ENCODE measurements at regions not wholly inside any gene's neighbourhood (a gene's known extent, or its start where the extent isn't known, plus 50 kb on each side); places are given as distances from the start of the nearest gene placed in this dataset.

- Histone ChIP-seq H3K27ac (no peak overlapping the region), H3K9ac (ENCODE audit: low read depth in 2 of 2, low read length in 2 of 2) (no peak overlapping the region), H3K36me3 (no peaks in the 10 kb centered on the region), H3K9me3 (no peaks in the 10 kb centered on the region), H3K27me3 (no peaks in the 10 kb centered on the region), H3K4me1 (no peaks in the 10 kb centered on the region), H3K4me3 (no peak overlapping the region)
- DNase-seq, result no peak
- no peak for TF ChIP-seq CTCF (IDR thresholded peaks at IDR 0.05)
- intact Hi-C loops (cut with DNase I), result no loop called here
Observed at GRCh38 chr4:12949719-12950490, 534.2 kb downstream of the RAB28 start.

GRCh38 chr4:12943069-12943468 is 541.1 kb downstream of the RAB28 start:
- intact Hi-C loops (cut with DNase I), result no loop called here
- no peak for TF ChIP-seq CTCF (IDR thresholded peaks at IDR 0.05)

GRCh38 chr4:12933760-12934221 is 550.3 kb downstream of the RAB28 start:
- no peaks in the 10 kb centered on the region for H3K4me1 ChIP-seq
- H3K36me3 ChIP-seq, result no peaks in the 10 kb centered on the region
- no peak for DNase-seq
- TF ChIP-seq CTCF (IDR thresholded peaks at IDR 0.05), result no peak
- no peak overlapping the region for H3K4me3 ChIP-seq
- no peak overlapping the region for H3K27ac ChIP-seq
- no peaks in the 10 kb centered on the region for H3K9me3 ChIP-seq
- no peak overlapping the region for H3K9ac ChIP-seq (ENCODE audit: low read depth in 2 of 2, low read length in 2 of 2)
- intact Hi-C loops (cut with DNase I), result no loop called here
- no peaks in the 10 kb centered on the region for H3K27me3 ChIP-seq

More at GRCh38 chr4:12943069-12943468, 541.1 kb downstream of the RAB28 start:
- Histone ChIP-seq H3K9me3 (no peaks in the 10 kb centered on the region), H3K4me1 (no peaks in the 10 kb centered on the region), H3K27me3 (no peaks in the 10 kb centered on the region), H3K36me3 (no peaks in the 10 kb centered on the region), H3K9ac (ENCODE audit: low read depth in 2 of 2, low read length in 2 of 2) (no peak overlapping the region), H3K4me3 (no peak overlapping the region), H3K27ac (no peak overlapping the region)
- DNase-seq, result no peak

- H3K27me3 ChIP-seq, result no peaks in the 10 kb centered on the region
- H3K9me3 ChIP-seq, result no peaks in the 10 kb centered on the region
Observed at GRCh38 chr4:12932203-12932788, 551.8 kb downstream of the RAB28 start.

GRCh38 chr4:12929784-12930183 is 554.4 kb downstream of the RAB28 start:
- DNase-seq, result no peak
- TF ChIP-seq CTCF (IDR thresholded peaks at IDR 0.05), result no peak
- H3K27me3 ChIP-seq, result no peaks in the 10 kb centered on the region

More at GRCh38 chr4:12932203-12932788, 551.8 kb downstream of the RAB28 start:
- no peak overlapping the region for H3K27ac ChIP-seq
- no peak for DNase-seq
- H3K4me1 ChIP-seq, result no peaks in the 10 kb centered on the region
- TF ChIP-seq CTCF (IDR thresholded peaks at IDR 0.05), result no peak
- no peak overlapping the region for H3K4me3 ChIP-seq
- intact Hi-C loops (cut with DNase I), result no loop called here
- H3K9ac ChIP-seq (ENCODE audit: low read depth in 2 of 2, low read length in 2 of 2), result no peak overlapping the region
- no peaks in the 10 kb centered on the region for H3K36me3 ChIP-seq

More at GRCh38 chr4:12929784-12930183, 554.4 kb downstream of the RAB28 start:
- Histone ChIP-seq H3K9ac (ENCODE audit: low read depth in 2 of 2, low read length in 2 of 2) (no peak overlapping the region), H3K4me3 (no peak overlapping the region), H3K36me3 (no peaks in the 10 kb centered on the region), H3K27ac (no peak overlapping the region), H3K9me3 (no peaks in the 10 kb centered on the region), H3K4me1 (no peaks in the 10 kb centered on the region)
- intact Hi-C loops (cut with DNase I), result no loop called here

All from colonic mucosa (tissue), 4 donors.